NB4 (cell line): ENCODE measurements at regions not wholly inside any gene's neighbourhood (a gene's known extent, or its start where the extent isn't known, plus 50 kb on each side); places are given as distances from the start of the nearest gene placed in this dataset.

Experiments used
- MYC ChIP-seq: IDR thresholded peaks from 2 replicates; pipeline ENCODE4 v1.6.1; 2011; ENCODE audit warnings: low read depth, low read length
- POLR2A ChIP-seq: IDR thresholded peaks from 2 replicates; pipeline ENCODE4 v1.6.1; 2011; ENCODE audit warnings: mild to moderate bottlenecking; ENCODE audit not compliant: insufficient read length; ENCODE audit errors: extremely low read depth
- TF ChIP-seq, protein P1 (sequence below): IDR thresholded peaks from one replicate; pipeline ENCODE4 v1.5.1; 2012; ENCODE audit warnings: low read depth, low read length

DNA sequence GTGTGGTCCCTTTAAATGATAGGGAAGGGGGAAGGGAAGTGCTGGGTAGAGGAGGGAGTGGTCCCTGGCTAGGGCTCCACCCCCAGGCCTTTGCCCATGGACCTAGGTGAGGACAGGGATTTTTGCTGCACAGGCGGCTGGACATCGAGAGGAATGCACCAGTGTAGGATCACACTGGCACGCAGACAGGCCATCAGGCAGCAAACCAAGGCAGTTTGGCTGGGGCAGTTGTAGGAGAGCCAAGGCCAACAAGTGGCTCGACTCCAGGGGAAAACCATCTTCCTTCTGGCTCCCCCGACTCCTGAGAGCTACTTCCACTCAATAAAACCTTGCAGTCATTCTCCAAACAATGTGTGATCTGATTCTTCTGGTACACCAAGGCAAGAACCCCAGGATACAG is 402.0 kb upstream of the LRRTM1 start:
- TF ChIP-seq, protein P1, sequence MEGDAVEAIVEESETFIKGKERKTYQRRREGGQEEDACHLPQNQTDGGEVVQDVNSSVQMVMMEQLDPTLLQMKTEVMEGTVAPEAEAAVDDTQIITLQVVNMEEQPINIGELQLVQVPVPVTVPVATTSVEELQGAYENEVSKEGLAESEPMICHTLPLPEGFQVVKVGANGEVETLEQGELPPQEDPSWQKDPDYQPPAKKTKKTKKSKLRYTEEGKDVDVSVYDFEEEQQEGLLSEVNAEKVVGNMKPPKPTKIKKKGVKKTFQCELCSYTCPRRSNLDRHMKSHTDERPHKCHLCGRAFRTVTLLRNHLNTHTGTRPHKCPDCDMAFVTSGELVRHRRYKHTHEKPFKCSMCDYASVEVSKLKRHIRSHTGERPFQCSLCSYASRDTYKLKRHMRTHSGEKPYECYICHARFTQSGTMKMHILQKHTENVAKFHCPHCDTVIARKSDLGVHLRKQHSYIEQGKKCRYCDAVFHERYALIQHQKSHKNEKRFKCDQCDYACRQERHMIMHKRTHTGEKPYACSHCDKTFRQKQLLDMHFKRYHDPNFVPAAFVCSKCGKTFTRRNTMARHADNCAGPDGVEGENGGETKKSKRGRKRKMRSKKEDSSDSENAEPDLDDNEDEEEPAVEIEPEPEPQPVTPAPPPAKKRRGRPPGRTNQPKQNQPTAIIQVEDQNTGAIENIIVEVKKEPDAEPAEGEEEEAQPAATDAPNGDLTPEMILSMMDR = no peak
- TF ChIP-seq POLR2A (no peak), MYC (no peak)
